SK-N-SH (cell line): ENCODE measurements at regions not wholly inside any gene's neighbourhood (a gene's known extent, or its start where the extent isn't known, plus 50 kb on each side); places are given as distances from the start of the nearest gene placed in this dataset.

Source experiments
- CTCF ChIA-PET: fragments of 300-600, 350-600 bp; formaldehyde crosslinking; extraction: SDS; loops from one replicate; lab custom pipeline; 2021; lab: Yijun Ruan, JAX
- POLR2A ChIA-PET: fragments of 350-600 bp; sonication (Branson Sonifier 250); formaldehyde crosslinking; extraction: SDS; loops from one replicate; lab custom pipeline; 2020; ENCODE audit warnings: antibody characterized with exemption, inconsistent platforms; lab: Yijun Ruan, JAX
- DNase-seq: peaks from one replicate; pipeline ENCODE4 v3.0.0; 2012
- H2AFZ ChIP-seq: fragments of 200-600 bp; sonication (generic); 2 replicates; pipeline ENCODE4 v1.8.1; 2016; ENCODE audit warnings: antibody characterized with exemption, mild to moderate bottlenecking, low read depth
- H3F3A ChIP-seq: fragments of 200-600 bp; sonication (generic); replicated peaks from 2 replicates; pipeline ENCODE3; 2016; ENCODE audit warnings: antibody characterized with exemption, mild to moderate bottlenecking; ENCODE audit not compliant: insufficient read depth
- H3K27ac ChIP-seq, 2 experiments: fragments of 200-500 bp in 1 of 2; fragments of 200-600 bp in 1 of 2; sonication (Bioruptor generic) in 1 of 2; sonication (generic), shearing (Covaris generic) in 1 of 2; 2 replicates each; pipeline versions ENCODE4 v1.5.1 to v1.6.1; 2014 to 2016; ENCODE audit warnings: low read depth in 2 of 2, inconsistent platforms in 1 of 2, low read length in 1 of 2, mild to moderate bottlenecking in 1 of 2, mixed read lengths in 1 of 2
- H3K27me3 ChIP-seq: fragments of 200-600 bp; sonication (generic), shearing (Covaris generic); 2 replicates; pipeline ENCODE4 v1.6.1; 2016; ENCODE audit warnings: mixed run types; ENCODE audit not compliant: insufficient read depth
- H3K36me3 ChIP-seq, 2 experiments: fragments of 200-500 bp in 1 of 2; fragments of 200-600 bp in 1 of 2; sonication (Bioruptor generic) in 1 of 2; sonication (generic) in 1 of 2; replicated peaks in 1 of 2; 2 replicates each; pipeline versions ENCODE3 to v1.5.1; 2014 to 2016; ENCODE audit warnings: low read length in 1 of 2, mild to moderate bottlenecking in 1 of 2; ENCODE audit not compliant: insufficient read depth in 2 of 2, control insufficient read depth in 1 of 2
- H3K4me1 ChIP-seq, 2 experiments: fragments of 200-500 bp in 1 of 2; fragments of 200-600 bp in 1 of 2; sonication (Bioruptor generic) in 1 of 2; sonication (generic), shearing (Covaris generic) in 1 of 2; 2 replicates each; pipeline versions ENCODE4 v1.5.1 to v1.6.1; 2014 to 2016; ENCODE audit warnings: low read depth in 1 of 2, low read length in 1 of 2, mixed run types in 1 of 2; ENCODE audit not compliant: insufficient read depth in 2 of 2, control insufficient read depth in 1 of 2
- H3K4me2 ChIP-seq: fragments of 200-600 bp; sonication (generic), shearing (Covaris generic); 2 replicates; pipeline ENCODE4 v1.6.1; 2017; ENCODE audit warnings: mixed run types
- H3K4me3 ChIP-seq, 2 experiments: fragments of 200-500 bp in 1 of 2; fragments of 200-600 bp in 1 of 2; sonication (Bioruptor generic) in 1 of 2; sonication (generic), shearing (Covaris generic) in 1 of 2; 2 replicates each; pipeline versions ENCODE4 v1.5.1 to v1.8.1; 2014 to 2016; ENCODE audit warnings: low read depth in 2 of 2, inconsistent platforms in 1 of 2, low read length in 1 of 2, mild to moderate bottlenecking in 1 of 2, mixed read lengths in 1 of 2, moderate library complexity in 1 of 2
- H3K79me2 ChIP-seq: fragments of 200-600 bp; sonication (generic); 2 replicates; pipeline ENCODE4 v1.8.1; 2017; ENCODE audit warnings: mild to moderate bottlenecking; ENCODE audit not compliant: insufficient read depth
- H3K9ac ChIP-seq: fragments of 200-600 bp; sonication (generic); 2 replicates; pipeline ENCODE4 v1.6.1; 2017; ENCODE audit warnings: mixed run types
- H3K9me2 ChIP-seq: fragments of 200-600 bp; sonication (generic); 2 replicates; pipeline ENCODE4 v1.6.1; 2017; ENCODE audit warnings: mixed run types
- H3K9me3 ChIP-seq: fragments of 200-600 bp; sonication (generic); 2 replicates; pipeline ENCODE4 v1.6.1; 2017; ENCODE audit warnings: mixed run types, mild to moderate bottlenecking, moderate library complexity
- H4K20me1 ChIP-seq: fragments of 200-600 bp; sonication (generic); 2 replicates; pipeline ENCODE4 v1.6.1; 2017; ENCODE audit warnings: mild to moderate bottlenecking, mixed run types; ENCODE audit not compliant: insufficient read depth
- ELF1 ChIP-seq: IDR thresholded peaks from 2 replicates; pipeline ENCODE4 v1.4.0; 2012
- FOXM1 ChIP-seq: IDR thresholded peaks from 2 replicates; pipeline ENCODE4 v1.4.0; 2012; ENCODE audit warnings: low read depth, mild to moderate bottlenecking
- GABPA ChIP-seq: IDR thresholded peaks from 2 replicates; pipeline ENCODE4 v1.4.0; 2012; ENCODE audit warnings: low read depth, mild to moderate bottlenecking
- JUND ChIP-seq: IDR thresholded peaks from 2 replicates; pipeline ENCODE4 v1.4.0; 2012
- MEF2A ChIP-seq: IDR thresholded peaks from 2 replicates; pipeline ENCODE4 v1.4.0; 2012; ENCODE audit warnings: low read depth, borderline replicate concordance
- NFIC ChIP-seq: IDR thresholded peaks from 2 replicates; pipeline ENCODE4 v1.4.0; 2012; ENCODE audit warnings: borderline replicate concordance
- POLR2AphosphoS5 ChIP-seq: IDR thresholded peaks from 2 replicates; pipeline ENCODE4 v1.6.1; 2012; ENCODE audit warnings: low read depth, low read length
- RCOR1 ChIP-seq: fragments of 150-350 bp; IDR thresholded peaks from 2 replicates; pipeline ENCODE4 v1.6.1; 2017; ENCODE audit warnings: antibody characterized with exemption, low read length
- RFX5 ChIP-seq: IDR thresholded peaks from 2 replicates; pipeline ENCODE4 v1.6.1; 2012; ENCODE audit warnings: mild to moderate bottlenecking, improper control_type of control experiment, low read length
- SIN3A ChIP-seq: IDR thresholded peaks from 2 replicates; pipeline ENCODE4 v1.6.1; 2012; ENCODE audit warnings: low read depth, mild to moderate bottlenecking, low read length, moderate library complexity, borderline replicate concordance
- SMC3 ChIP-seq: IDR thresholded peaks from 2 replicates; pipeline ENCODE4 v1.6.1; 2012; ENCODE audit warnings: low read depth, low read length, improper control_type of control experiment
- TAF1 ChIP-seq: IDR thresholded peaks from 2 replicates; pipeline ENCODE4 v1.6.1; 2012; ENCODE audit warnings: low read depth, mild to moderate bottlenecking, low read length, moderate library complexity, borderline replicate concordance
- TCF12 ChIP-seq: IDR thresholded peaks from 2 replicates; pipeline ENCODE4 v1.4.0; 2012
- YY1 ChIP-seq: IDR thresholded peaks from 2 replicates; pipeline ENCODE4 v1.4.0; 2012; ENCODE audit warnings: low read depth, mild to moderate bottlenecking
- WGBS: methylation state at CpG from one replicate; pipeline ENCODE4 v1.1.6; 2017; ENCODE audit warnings: low lambda C conversion rate; 5-methylcytosine and 5-hydroxymethylcytosine counted together
- TF ChIP-seq, protein P1 (sequence below): IDR thresholded peaks from 2 replicates; pipeline ENCODE4 v1.4.0; 2012; ENCODE audit warnings: low read depth, borderline replicate concordance
- TF ChIP-seq, protein P2 (sequence below): fragments of 150-350 bp; IDR thresholded peaks from 2 replicates; pipeline ENCODE4 v1.6.1; 2016; ENCODE audit warnings: mild to moderate bottlenecking, low read depth, low read length
- TF ChIP-seq, protein P3 (sequence below): IDR thresholded peaks from 2 replicates; pipeline ENCODE4 v1.4.0; 2012; ENCODE audit warnings: low read depth
- TF ChIP-seq, protein P4 (sequence below): fragments of 150-350 bp; IDR thresholded peaks from 2 replicates; pipeline ENCODE4 v1.6.1; 2017; ENCODE audit warnings: antibody characterized with exemption, low read length, low read depth, borderline replicate concordance

DNA sequence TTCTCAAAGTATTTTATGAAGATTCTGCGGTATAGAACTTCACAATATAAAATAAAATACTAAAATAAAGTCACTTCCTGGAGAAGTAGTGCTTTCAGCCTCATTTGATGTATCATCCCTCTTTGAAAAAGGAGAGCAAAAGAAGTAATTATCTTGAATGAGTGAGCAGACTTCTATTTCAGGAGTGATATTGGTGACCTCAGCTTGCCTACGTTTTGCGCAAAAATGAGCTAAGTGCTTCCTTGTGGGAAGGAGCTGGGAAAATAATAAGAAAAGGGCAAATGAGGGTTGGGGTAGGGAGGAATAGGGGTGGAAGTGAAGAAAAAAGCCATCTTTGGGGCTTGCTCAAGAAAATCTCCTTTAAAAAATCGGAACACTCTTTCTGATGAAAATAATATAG lies 1773.6 kb downstream of the OLFM4 start:
- no peaks in the 10 kb centered on the region for H3K36me3 ChIP-seq
- no peak overlapping the region for H3K27ac ChIP-seq
- DNase-seq: no peak
- no peaks in the 10 kb centered on the region for H3K27me3 ChIP-seq
- CTCF ChIA-PET: interaction anchor here (0.6 kb wide), 1 partner anchor 104 kb away, joined by 3 read pairs; no protein-coding TSS in a partner anchor
- no peaks in the 10 kb centered on the region for H4K20me1 ChIP-seq
- no peaks in the 10 kb centered on the region for H3K4me1 ChIP-seq
- no peaks in the 10 kb centered on the region for H3K79me2 ChIP-seq
- no peak for TF ChIP-seq TCF12
- TF ChIP-seq, protein P1, sequence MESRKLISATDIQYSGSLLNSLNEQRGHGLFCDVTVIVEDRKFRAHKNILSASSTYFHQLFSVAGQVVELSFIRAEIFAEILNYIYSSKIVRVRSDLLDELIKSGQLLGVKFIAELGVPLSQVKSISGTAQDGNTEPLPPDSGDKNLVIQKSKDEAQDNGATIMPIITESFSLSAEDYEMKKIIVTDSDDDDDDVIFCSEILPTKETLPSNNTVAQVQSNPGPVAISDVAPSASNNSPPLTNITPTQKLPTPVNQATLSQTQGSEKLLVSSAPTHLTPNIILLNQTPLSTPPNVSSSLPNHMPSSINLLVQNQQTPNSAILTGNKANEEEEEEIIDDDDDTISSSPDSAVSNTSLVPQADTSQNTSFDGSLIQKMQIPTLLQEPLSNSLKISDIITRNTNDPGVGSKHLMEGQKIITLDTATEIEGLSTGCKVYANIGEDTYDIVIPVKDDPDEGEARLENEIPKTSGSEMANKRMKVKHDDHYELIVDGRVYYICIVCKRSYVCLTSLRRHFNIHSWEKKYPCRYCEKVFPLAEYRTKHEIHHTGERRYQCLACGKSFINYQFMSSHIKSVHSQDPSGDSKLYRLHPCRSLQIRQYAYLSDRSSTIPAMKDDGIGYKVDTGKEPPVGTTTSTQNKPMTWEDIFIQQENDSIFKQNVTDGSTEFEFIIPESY: no peak
- TF ChIP-seq JUND: no peak
- no peak for TF ChIP-seq RFX5
- no peak for TF ChIP-seq MEF2A
- TF ChIP-seq ELF1: no peak
- TF ChIP-seq, protein P2, sequence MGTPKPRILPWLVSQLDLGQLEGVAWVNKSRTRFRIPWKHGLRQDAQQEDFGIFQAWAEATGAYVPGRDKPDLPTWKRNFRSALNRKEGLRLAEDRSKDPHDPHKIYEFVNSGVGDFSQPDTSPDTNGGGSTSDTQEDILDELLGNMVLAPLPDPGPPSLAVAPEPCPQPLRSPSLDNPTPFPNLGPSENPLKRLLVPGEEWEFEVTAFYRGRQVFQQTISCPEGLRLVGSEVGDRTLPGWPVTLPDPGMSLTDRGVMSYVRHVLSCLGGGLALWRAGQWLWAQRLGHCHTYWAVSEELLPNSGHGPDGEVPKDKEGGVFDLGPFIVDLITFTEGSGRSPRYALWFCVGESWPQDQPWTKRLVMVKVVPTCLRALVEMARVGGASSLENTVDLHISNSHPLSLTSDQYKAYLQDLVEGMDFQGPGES: no peak
- no peak for TF ChIP-seq NFIC
- no peak for TF ChIP-seq FOXM1
- TF ChIP-seq, protein P3, sequence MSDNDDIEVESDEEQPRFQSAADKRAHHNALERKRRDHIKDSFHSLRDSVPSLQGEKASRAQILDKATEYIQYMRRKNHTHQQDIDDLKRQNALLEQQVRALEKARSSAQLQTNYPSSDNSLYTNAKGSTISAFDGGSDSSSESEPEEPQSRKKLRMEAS: no peak
- no peak for TF ChIP-seq YY1
- TF ChIP-seq SIN3A: no peak
- TF ChIP-seq RCOR1: no peak
- no peak for TF ChIP-seq POLR2AphosphoS5
- TF ChIP-seq GABPA: no peak
- no peak for TF ChIP-seq TAF1
- TF ChIP-seq SMC3: no peak
- TF ChIP-seq, protein P4, sequence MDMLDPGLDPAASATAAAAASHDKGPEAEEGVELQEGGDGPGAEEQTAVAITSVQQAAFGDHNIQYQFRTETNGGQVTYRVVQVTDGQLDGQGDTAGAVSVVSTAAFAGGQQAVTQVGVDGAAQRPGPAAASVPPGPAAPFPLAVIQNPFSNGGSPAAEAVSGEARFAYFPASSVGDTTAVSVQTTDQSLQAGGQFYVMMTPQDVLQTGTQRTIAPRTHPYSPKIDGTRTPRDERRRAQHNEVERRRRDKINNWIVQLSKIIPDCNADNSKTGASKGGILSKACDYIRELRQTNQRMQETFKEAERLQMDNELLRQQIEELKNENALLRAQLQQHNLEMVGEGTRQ: no peak
- TF ChIP-seq, all 33 proteins: peak for 0
- 27% methylated on average over 4 of the region's 4 CpGs for WGBS
- Histone ChIP-seq H3K9me3 (no peaks in the 10 kb centered on the region), H3K4me3 (no peak overlapping the region), H3K9me2 (no peaks in the 10 kb centered on the region), H3F3A (no peaks in the 10 kb centered on the region), H3K4me2 (no peak overlapping the region), H3K9ac (no peak overlapping the region), H2AFZ (no peak overlapping the region)
- POLR2A ChIA-PET: no interaction called here
